Stimulated activated CD8-positive, alpha-beta memory T cell treated with anti-CD3 and anti-CD28 coated beads, Interleukin-4, amount 100 ng/mL, for 1 hour (primary cell): ENCODE measurements at regions not wholly inside any gene's neighbourhood (a gene's known extent, or its start where the extent isn't known, plus 50 kb on each side); places are given as distances from the start of the nearest gene placed in this dataset.

ENCODE experiments used
- DNase-seq, 2 donors: peaks; one replicate each; pipeline ENCODE4 v3.0.0-alpha.2; 2020; ENCODE audit warnings: low read depth in 2 of 2, low spot score in 1 of 2

DNA sequence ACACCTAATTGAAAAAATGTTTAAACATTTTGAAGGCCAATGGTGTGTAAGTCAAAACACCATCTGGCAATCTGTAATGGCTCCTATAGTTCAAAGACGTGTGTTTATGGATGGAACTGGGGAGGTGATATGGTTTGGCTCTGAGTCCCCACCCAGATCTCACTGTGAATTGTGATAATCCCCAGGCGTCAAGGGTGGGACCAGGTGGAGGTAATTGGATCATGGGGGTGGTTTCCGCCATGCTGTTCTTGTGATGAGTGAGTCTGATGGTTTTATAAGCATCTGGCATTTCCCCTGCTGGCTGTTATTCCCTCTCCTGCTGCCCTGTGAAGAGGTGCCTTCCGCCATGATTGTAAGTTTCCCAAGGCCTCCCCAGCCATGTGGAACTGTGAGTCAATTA is 52.2 kb downstream of the ADRA2C start:
- no peak for DNase-seq

DNA sequence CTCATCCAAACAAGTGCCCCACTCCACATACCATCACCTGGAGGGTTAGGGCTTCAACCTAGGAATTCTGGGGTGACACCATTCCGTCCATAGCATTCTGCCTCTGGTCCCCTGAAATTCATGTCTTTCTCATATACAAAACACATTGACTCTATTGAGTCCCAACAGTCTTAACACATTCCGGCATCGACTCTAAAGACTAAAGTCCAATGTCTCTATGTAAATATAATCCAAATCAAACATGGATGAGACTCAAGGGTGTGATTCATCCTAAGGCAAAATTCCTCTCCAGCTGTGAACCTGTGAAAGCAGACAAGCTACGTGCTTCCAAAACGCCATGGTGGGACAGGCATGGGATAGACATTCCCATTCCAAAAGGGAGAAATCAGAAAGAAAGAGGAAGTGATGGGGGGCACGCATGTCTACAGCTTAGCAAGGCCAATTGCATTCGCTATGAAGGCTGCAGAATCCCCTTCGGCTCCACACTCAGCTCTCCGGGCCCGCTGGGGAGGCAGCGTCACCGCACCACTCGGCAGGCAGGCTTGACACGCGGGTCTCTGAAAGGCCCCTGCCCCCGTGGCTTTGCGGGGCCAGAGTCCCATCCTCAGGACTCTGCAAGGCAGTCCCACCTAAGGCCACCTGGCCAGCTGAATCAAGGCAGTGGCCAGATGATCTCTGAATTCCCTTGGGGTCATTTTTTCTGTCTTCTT is 53.2 kb downstream of the ADRA2C start:
- no peak for DNase-seq

DNA sequence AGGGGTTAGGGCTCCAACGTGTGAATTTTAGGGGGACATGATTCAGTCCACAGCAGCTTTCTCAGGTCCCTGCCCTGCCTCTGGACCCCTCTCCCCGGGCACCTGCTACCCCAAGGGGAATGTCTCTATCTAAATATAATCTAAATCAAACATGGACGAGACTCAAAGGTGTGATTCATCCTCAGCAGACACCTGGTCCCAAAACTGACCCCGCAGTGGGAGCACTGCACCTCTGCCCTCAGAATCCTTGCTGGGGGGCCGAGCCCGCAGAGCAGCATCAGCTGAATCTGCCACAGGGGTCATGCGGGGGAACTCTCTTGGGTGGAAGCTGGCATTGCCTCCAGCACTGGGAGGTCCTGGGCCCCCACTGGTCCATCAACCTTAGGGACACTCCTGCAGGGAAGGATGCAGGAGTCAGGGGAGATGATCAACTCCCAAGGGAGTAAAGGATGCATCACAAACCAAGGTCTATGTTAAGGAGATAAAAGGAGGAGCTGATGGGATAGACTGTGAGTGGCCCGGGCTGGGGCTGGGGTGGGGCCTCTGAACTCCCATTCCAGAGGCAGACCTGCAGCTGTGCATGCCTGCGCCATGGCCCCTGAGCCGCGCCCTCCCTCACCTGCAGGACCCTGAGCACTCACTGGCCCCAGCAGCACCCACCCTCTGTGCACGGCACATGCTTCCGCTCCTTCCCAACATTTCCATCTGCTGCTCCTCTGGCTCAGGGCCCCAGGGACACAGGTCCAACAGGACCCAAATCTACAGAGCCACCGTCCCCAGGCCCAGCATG is 54.0 kb downstream of the ADRA2C start:
- DNase-seq, result no peak

DNA sequence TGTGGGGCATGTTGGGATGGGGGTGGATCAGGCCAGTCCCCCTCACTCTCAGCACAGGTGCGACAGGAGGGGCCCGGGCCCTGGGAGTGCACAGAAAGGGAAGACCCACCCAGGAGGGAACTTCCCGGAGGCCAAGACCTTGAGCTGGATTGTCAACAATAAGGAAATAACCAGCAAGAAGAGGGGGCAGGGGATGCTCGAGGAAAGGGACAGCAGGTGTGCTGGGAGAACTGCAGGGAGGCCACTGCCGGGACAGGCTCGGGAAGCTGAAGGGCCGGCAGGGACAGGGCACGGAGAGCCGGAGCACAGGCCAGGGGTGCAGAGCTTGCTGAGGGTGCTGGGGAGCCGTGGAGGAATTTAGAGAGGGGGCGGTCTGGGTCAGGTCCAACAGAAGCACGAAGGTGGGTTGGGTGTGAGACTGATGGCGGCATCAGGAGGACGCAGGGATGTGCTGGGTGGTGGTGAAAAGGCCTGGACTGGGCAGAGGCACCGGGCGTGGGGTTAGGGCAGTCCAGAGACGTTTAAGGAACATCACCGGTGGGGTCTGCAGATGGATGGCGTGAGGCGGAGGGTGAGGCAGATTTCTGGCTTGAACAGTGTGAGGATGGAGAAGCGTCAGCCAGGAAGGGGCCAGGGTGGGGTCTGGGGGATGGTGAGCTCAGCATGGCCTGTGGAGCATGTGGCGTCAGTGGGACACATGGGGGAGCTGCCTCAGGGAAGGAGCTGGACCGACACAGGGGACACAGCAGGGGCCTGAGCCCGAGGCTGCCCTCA is 54.8 kb downstream of the ADRA2C start:
- no peak for DNase-seq

- DNase-seq, result no peak
Measured at GRCh38 chr4:3821580-3822229, 55.5 kb downstream of the ADRA2C start.

DNA sequence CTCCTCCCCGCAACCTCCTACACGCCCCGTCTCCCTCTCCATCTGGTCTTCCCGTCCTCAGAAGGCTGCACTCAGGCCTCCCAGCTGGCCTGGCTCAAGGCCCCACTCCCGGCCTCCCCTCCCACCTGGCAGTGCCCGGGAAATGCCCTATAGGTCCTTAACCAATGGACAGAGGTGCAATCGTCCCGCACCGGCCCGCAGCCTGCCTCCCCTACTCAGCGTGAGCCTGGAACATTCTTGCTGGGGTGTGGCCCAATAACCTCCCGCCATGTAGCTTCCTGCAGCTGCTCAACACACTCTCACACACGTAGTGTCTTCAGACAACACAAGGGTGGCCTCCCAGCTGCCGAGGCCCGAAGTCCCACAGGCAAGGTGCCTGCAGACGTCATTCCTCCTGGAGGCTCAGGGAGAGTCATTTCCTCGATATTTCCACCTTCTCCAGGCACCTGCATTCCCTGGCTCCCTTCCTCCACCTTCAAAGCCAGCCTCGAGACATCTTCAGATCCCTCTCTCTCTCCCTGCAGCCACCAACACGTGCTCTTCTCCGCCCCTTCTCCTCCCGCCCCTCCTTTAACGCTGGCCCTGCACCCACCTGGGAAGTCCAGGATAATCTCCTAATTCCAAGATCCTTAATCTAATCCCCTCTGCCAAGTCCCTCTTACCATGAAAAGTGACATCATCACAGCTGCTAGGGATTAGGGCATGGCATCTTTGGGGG is 56.2 kb downstream of the ADRA2C start:
- no peak for DNase-seq

DNA sequence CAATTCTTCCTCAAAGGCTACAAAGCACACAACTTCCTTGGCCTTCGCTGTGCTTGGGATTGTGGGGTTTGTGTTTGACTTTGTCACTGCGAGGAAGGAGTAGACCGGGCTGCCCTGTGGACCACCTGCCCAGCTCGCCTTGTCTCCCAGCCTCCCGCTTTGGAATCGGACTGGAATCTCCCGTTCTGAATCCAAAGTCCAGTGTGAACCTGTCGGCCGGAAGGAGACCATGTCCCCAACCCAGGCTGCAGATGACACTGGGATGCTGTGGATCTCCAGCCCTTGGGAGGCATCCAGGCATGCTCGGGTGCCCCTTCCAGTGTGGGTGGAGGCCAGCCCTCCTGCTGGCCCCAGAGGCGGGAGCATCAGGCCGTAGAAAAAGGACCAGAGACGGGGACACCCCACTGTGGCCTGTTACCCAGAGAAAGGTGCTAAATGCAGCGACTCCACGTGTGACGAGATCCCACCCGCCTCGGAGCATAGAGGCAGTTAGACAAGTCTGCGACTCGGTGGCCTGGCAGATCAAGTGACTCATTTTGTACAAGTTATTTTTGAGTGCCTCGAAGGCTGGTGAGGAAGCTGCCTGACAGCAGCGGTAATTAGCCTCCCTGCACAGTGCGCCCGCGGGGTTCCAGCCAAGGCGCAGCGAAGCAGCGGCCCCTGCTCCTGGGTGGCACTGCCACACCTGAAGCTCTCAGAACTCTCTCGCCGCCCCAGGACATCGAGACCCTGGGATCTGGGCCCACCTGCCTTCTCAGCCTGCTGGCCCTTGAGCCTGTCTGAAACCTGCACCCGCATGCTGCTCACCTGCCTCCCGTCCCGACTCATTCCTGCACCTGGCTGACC is 57.5 kb downstream of the ADRA2C start:
- no peak for DNase-seq

GRCh38 chr4:3824521-3825270 is 58.5 kb downstream of the ADRA2C start:
- DNase-seq, result no peak

DNA sequence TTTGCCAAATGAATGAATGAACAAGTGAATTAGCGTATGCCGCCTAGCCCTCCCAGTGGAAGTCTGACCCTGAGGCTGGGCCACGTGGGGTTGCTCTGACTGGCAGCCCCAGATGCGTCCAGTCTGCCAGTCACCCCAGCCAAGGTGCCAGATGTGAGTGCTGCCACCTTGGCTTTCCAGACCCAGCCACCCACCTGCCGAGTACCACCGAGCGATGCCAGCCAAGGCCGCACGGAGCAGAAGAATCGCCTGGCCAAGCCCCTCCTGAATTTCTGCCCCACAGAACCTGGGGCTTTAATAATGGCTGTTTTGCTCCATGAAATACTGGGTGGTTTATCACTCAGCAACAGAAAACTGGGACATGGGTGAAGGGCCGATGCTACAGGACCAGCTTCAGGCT is 59.3 kb downstream of the ADRA2C start:
- DNase-seq, result no peak

GRCh38 chr4:3826247-3827172 is 60.3 kb downstream of the ADRA2C start:
- no peak for DNase-seq

- no peak for DNase-seq
Measured at GRCh38 chr4:3827616-3828492, 61.7 kb downstream of the ADRA2C start.

GRCh38 chr4:3828546-3828945 is 62.4 kb downstream of the ADRA2C start:
- DNase-seq, result no peak

DNA sequence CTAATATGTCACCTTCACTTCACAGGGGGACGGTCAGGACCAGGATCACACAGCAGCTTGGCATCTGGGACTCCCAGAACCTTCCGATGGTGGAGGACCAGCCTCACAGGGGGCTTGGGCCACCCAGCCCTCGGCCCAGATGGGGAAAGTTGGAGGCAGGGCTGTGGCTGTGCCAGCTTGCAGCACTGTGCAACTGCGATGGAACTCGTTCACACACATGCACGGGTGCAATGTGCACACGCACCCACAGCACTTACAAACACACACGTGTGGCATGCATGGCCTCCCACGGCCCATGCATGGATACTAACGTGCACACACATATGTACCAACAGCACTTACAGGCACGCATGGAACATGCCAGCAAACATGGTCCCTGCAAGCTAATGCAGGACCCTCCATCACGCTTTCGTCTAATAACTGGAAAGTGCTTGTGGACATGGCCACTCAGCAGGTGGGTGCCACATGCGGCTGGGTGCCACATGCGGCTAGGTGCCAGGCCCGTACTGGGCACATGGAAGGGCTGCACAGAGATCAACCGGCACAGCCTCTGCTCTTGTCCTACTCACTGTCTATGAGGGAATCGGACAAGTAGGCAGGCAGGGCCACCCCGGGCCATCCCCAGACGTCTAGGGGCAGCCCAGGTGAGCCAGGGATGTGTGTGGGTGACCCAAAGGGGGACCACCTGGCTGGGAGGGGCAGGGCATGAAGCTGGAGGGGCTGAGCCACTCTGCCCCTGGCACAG is 63.2 kb downstream of the ADRA2C start:
- DNase-seq, result no peak

GRCh38 chr4:3829956-3830773 is 64.0 kb downstream of the ADRA2C start:
- DNase-seq, result no peak

DNA sequence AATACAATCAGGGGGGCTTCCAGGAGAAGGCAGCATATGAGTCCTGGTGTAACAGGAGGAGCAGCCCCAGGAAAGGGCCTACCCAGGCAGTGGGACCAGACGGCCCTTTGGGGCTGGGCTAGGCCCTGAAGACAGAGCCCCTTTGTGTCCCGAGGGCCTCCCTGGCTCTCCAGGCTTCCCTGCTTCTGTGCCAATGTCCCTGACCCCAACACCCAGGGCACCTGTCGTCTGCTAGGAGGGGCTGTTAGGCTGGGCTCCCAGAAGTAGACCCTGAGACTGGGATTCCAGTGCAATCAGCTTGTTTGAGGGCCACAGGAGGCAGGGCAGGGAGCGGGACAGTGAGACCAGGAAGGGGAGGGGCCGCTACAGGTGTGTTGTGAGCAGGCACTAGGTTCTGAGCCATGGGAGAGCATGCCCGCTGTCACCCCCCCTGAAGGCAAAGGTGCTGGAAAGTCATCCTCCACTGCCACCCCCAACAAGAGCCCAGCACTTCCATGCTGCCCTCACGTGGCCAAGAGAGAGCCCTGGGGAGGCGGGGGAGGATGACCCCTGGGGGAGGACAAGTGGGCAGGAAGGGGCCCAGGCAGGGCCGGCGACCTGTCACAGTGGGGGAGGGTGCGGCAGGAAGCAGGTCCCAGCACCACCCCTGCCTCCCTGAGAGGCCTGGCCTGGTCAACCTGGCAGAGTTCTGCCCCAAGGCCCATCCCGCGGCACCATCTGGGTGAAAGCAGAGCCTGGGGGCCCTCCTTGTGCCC is 64.8 kb downstream of the ADRA2C start:
- no peak for DNase-seq
